GM18505 (cell line): ENCODE measurements at regions not wholly inside any gene's neighbourhood (a gene's known extent, or its start where the extent isn't known, plus 50 kb on each side); places are given as distances from the start of the nearest gene placed in this dataset.

Experiments
- ATAC-seq: cut with Tn5 transposase; IDR thresholded peaks from one replicate; pipeline ENCODE4 v1.9.1; 2021; ENCODE audit not compliant: unreplicated experiment
- POLR2A ChIP-seq: IDR thresholded peaks from 4 replicates; pipeline ENCODE4 v1.6.1; 2011; ENCODE audit warnings: borderline replicate concordance; ENCODE audit not compliant: insufficient read depth, insufficient read length; ENCODE audit errors: extremely low read depth

DNA sequence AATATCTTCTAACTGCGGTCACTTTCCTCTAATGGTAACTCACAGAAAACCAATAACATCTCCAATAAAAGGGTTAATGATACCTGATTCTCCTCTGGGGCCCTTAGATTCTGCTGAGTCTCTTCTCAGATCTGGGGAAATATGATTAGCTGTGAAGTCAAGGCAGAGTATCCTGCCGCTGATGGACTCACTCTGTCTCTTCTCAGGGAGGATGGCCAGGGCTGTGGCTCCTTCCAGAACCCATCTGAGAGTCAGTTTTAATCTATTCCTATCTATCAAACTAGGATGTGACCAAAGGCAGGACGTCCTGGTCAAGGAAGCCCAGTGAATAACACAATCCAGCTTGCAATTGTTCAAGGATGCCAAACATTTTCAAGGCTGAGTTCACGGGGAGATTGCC, 109.8 kb downstream of the SLC10A2 start:
- ATAC-seq = no peak
- TF ChIP-seq POLR2A = no peak

DNA sequence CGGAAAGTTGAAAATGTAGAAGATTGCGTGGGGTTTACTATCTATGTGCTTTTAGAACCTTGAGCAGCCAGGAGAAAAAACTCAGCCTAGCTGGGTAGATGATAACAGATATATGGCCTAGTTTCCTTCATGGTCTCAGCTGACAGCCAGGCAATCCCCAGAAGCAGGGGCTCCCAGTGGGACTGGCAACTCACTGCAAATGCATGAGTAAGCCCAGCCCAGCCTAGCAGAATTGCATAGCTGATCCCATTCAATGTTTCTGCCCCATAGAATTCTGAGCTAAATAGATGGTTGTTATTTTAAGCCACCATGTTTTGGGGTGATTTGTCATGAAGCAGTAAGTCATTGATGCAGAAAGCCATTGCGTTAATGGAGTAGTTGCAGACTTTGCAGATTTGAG, 108.5 kb downstream of the ERCC5 start:
- no peak for ATAC-seq
- no peak for TF ChIP-seq POLR2A

DNA sequence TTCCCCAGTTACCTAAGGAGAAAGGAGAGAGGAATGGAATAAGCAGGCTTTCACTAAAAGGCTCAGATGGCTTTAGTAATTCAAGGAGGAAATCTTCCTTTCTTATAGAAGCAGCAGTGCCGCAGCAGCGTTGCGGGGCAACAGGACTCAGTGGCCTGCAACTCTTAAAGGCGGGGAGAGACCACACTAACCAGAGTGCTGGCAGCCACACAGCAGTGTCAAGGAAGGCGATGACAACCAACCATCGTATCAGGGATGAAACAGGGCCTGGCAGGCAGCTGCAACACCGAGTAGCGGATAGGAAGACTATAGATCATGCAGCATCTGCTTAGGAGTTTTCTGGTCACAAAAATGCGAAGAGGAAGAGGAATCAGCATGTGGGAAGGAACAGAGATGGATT, 106.0 kb downstream of the ERCC5 start:
- no peak for ATAC-seq
- no peak for TF ChIP-seq POLR2A

DNA sequence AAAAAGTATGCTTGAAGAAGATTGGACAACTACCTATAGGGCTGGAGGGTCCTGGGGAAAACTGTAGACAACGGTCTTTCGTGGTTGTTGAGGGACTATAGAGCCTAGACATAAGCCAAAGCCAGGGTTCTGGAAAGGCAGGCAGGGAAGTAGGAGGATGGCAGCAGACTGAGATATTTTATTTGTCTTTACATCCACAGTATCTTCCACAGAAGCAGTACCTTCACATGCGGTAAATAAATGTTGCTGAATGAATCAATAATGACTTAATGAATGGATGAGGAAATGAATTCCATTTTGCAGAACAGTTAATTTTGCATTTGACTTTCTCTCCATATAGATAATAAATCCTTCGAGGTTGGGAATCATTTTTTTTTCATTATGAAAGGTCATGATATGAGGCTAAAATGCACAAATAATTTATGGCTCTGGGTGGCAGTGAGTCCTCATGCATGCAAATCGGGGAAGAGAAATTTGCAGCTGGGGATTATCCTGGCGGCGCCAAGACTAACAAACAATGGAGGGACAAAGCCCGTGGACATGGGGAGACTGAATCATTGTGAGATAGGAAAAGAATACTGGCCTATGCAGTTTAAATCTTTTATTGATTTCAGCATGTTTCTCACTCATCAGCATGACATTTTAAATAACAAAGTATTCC, 102.0 kb downstream of the ERCC5 start:
- TF ChIP-seq POLR2A = no peak
- ATAC-seq = no peak

DNA sequence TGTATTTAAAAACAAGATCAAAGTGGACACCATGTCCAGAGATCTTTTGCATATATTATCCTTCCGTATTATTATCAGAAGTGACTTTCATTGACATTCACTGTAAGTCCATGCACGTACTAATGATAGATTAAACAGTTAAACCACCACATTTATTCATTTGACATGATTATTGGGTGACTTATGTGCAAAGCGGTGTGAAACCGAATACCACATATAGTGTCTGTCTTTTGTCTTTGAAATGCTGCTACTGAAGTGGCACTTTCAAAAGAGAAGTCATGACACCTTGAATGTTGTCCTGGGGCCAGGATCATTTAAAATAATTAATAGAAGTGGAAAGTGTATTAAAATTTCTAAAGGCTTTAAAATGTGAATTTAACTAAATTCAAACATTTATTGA, 100.1 kb downstream of the ERCC5 start:
- no peak for ATAC-seq
- TF ChIP-seq POLR2A = no peak

DNA sequence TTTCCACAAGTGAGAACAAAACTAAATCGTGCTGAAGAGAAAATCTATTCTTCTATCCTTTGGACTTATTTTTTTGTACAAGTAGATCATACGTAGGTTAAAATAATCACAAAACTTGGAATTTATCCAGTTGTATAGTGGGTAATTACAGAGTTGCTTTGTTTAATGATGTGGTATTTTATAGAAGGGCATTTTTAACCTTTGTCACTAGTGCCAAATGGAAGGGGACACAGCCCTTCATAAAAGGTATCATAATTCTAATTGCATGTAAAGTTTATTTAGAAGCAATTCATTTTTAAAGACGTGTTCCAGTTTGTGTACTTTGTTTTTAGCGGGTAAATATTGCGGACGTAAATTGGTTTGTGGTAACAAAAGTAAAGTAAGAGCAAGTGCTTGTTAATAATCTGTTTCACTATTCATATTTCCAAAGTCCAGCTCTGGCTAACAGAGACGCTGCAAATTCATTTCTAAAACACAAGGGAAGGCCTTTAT, 99.5 kb downstream of the ERCC5 start:
- no peak for ATAC-seq
- TF ChIP-seq POLR2A = no peak

DNA sequence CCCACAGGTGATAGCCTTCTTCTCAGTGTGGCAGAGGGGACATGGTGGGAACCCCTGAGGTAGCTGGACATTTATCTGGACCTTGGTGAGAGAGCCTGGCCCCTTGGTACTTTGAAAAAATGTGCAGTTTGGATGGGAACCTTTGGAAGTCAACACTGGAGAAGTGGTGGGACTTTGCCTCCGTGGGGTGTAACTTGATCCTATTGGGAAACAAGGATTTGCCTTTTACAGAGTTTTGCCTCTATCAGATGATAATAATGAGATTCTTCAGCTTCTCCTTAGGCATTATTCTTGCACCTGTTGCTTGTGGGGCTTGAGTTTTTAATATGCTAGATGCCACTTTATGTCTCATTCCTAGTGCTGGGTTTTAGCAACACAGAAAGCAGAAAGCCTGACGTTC, 99.0 kb downstream of the ERCC5 start:
- no peak for ATAC-seq
- no peak for TF ChIP-seq POLR2A

DNA sequence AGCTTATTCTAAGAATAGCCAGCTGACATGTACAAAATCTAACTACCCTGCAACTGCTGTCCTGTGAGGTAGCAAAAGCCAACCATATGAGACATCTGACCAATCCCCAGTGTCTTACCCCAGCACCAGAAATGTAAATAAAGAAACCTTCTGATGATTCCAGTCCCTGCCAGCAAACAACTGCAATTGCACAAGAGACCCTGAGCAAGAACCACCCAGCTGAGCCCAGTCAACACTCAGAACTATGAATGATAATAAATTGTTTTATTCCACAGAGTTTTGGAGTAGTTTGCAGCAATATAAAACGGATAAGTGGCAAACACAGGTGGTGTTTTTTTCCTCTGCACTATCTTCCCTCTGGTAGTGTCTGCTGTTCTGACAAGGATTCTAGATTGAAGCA, 94.9 kb downstream of the ERCC5 start:
- no peak for TF ChIP-seq POLR2A
- ATAC-seq = no peak

DNA sequence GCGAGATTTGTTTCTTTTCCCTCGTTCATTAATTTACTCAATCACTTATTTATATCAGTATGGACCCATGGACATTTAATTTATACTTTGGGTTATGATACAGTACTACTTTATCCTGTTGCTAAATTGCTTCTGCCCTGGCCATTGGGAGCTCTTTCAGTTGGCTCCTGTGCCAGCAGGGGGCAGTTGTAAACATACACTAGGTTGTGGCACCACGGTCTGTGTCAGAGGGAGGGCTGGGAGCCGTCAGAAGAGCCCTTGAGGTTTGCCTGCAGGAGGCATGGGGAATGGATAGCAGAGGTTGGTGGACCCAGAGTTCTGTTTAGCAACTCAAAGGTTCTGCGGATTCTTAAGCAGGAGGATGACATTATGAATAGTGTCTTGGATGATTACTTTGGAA, 94.3 kb downstream of the ERCC5 start:
- no peak for TF ChIP-seq POLR2A
- ATAC-seq = no peak

DNA sequence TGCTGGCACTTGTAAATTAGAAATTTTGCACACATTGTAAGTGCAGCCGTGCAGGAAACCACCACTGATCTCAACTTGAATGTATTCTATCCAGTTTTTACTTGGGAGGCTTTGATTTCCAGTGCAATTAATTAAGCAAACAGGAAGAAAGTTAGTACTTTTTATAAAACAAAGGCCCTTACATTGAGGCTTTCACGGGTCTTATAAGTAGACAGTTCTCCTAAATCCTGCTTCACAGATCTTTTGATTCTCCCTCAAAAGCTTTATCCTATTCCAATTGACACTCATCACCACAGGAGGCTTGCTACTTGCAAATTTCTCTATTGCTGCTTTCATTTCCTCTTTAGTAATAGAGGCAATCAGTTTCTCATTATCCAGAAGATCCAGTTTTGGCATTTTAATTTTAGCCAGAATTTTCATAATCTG, 90.1 kb downstream of the ERCC5 start:
- TF ChIP-seq POLR2A = no peak
- peak; percentile 69 for ATAC-seq

DNA sequence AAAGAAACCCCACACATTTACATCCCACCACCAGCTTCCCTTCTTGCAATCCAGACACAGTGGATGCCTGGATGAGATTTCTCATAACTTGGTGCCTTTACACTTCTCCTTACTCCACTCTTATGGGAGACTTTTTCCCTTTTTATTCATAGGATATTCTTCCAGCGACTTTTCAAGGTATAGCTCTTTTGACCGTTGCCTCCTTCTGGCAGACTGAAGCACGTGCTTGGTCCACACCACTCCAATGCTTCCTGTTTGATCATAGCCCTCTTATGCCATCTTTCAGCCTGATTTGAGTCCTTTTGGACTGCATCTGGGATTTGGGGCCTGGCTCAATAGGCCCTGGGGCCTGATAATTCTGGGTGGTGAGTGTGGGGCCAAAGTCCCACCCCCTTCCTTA, 87.7 kb downstream of the ERCC5 start:
- TF ChIP-seq POLR2A = no peak
- ATAC-seq = no peak

DNA sequence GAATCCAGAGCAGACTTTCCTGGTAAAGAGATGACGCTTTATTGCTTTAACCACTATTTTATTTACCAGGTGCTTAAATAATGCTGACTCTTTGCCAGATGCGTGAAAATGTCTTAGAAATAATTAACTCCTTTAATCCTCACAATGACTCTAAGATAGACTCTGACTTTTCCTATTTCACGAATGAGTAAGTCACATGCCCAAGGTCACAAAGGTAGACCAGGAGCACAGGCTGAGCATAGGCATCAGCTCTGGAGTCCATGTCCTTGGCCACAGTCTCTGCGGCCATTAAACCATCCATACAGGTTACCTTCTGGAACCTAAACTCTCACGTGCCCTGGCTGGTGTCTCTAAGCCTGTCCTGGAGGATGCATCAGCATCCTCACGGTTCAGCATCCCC, 87.3 kb downstream of the ERCC5 start:
- no peak for TF ChIP-seq POLR2A
- no peak for ATAC-seq

DNA sequence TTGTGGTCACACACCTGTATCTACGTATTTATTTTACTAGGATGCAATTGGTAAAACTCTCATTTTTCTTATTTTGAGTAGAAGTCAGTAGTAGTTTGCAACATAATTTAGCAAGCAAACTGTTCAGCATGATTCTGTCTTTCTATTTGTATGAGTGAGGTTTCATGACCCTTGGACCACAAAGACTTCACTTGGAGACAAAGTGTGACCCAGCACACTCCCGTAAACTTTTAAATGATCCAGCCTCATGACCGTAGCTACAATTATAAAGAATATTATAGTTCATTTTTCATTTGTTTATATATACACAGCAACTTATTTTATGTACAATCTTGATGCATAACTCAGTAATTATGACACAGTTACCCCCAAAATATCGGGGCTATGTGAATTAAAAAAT, 86.5 kb downstream of the ERCC5 start:
- TF ChIP-seq POLR2A = no peak
- no peak for ATAC-seq

DNA sequence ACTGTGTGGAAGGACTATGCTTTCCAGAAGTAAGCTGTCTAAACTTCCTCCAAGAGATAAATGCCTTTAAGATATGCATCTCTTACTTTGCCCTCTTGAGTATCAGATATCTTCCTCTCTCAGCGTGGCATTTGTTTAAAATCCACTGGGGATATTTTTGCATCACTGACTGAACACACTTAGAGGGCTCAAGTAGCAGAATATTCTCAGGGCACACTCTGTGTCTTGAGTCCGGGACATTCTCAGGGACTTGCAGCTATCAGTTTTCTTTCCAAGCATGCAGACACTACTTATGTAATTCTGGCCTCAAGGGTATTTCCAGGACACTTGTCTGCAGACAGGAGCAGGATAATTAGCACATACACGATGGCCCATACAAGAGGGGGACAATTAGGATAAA, 84.7 kb downstream of the ERCC5 start:
- no peak for TF ChIP-seq POLR2A
- ATAC-seq = no peak
